ENCODE measurements at regions not wholly inside any gene's neighbourhood (a gene's known extent, or its start where the extent isn't known, plus 50 kb on each side); places are given as distances from the start of the nearest gene placed in this dataset.

DNA sequence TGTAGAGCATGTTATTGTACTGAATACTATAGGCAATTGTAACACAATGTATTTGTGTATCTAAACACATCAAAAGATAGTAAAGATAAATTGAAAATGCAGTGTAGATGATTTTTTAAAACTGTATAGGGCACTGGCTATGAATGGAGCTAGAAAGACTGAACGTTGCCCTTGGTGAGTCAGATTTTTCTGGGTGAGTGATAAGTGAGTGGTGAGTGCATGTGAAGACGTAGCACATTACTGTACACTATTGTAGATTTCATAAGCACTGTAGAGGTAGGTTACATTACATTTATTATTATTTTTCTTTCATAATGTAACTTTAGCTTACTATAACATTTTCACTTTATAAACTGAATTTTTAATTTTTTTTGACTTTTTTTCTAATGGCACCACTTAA is 1491.6 kb downstream of the TECRL start:
- TF ChIP-seq, protein P1, sequence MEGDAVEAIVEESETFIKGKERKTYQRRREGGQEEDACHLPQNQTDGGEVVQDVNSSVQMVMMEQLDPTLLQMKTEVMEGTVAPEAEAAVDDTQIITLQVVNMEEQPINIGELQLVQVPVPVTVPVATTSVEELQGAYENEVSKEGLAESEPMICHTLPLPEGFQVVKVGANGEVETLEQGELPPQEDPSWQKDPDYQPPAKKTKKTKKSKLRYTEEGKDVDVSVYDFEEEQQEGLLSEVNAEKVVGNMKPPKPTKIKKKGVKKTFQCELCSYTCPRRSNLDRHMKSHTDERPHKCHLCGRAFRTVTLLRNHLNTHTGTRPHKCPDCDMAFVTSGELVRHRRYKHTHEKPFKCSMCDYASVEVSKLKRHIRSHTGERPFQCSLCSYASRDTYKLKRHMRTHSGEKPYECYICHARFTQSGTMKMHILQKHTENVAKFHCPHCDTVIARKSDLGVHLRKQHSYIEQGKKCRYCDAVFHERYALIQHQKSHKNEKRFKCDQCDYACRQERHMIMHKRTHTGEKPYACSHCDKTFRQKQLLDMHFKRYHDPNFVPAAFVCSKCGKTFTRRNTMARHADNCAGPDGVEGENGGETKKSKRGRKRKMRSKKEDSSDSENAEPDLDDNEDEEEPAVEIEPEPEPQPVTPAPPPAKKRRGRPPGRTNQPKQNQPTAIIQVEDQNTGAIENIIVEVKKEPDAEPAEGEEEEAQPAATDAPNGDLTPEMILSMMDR (IDR thresholded peaks at IDR 0.05) = no peak
- no peak for TF ChIP-seq POLR2A (IDR thresholded peaks at IDR 0.05)

All from Peyer's patch (tissue), 4 donors.